GM15510 (cell line): ENCODE measurements at regions not wholly inside any gene's neighbourhood (a gene's known extent, or its start where the extent isn't known, plus 50 kb on each side); places are given as distances from the start of the nearest gene placed in this dataset.

Source experiments
- POLR2A ChIP-seq: IDR thresholded peaks from 3 replicates; pipeline ENCODE4 v1.6.1; 2011; ENCODE audit warnings: borderline replicate concordance; ENCODE audit not compliant: insufficient read length; ENCODE audit errors: extremely low read depth

DNA sequence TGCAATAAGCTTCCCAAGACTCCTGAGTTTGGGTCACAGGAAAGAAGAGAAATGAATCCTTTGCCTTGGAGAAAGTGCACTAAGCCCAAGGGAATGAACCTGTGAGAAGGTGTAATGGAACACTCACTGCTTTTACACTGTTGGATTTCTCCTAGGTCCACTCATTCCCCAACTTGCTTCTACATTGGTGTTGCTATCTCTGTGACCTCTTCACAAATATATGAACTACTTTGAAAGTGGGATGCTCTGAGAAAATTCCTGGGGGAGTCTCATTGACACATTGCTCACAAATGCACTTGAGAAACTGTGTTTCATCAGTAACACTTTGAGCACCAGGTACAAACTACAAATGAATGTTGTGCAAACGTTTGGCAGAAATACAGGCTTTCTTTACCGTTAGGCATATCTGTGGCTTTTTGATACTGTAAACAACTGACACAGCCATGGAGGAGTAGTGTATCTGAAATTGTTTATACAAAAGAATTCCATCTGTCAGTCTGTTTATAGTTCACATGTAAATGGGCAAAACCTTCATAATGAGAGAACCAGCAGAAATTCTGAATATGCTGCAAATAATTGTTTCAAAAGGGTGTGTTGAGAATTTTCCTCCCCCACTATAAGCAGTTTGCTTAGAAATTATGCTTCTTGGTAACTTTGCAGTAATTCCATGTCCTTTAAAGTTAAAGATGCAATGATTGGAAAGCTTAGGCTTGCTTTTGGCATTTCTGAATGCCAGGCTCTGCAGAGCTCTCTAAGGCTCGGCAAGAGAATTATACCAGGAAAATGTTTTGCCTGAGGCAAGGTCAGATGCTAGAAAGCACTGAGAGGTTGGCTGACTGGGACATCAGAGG lies 348.5 kb upstream of the DDHD1 start:
- TF ChIP-seq POLR2A = no peak

DNA sequence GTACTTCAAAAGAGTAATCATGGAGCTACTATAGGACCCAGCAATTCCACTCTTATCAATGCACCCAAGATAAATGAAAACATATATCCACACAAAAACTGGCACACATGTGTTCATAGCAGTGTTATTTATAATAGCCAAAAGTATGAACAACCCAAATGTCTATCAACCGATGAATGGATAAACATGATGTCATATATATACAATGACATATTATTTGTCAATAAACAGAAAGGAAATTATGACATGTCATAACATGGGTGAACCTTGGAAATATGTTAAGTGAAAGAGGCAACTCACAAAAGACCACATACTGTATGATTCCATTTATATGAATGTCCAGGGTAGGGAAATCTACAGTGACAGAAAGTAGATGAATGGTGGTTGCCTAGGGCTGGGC lies 347.1 kb upstream of the DDHD1 start:
- no peak for TF ChIP-seq POLR2A

DNA sequence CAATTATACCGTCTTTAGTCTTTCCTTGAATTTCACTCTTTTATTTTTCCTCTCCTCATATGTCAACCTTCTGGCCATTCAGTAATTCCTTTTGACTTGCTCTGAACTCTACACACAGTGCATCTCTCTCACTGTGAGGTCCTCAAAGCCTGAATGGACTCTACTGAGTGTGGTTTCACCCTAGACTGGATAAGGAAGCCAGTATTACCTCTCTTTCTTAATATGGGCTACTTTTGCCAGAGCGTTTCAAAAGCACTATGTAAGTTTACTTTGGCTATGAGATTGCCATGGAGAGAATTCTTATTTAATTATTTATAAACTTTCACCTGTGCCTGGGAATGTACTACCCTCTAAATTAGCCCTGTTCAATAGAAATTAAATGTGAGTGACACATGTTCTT lies 343.5 kb upstream of the DDHD1 start:
- TF ChIP-seq POLR2A = no peak

DNA sequence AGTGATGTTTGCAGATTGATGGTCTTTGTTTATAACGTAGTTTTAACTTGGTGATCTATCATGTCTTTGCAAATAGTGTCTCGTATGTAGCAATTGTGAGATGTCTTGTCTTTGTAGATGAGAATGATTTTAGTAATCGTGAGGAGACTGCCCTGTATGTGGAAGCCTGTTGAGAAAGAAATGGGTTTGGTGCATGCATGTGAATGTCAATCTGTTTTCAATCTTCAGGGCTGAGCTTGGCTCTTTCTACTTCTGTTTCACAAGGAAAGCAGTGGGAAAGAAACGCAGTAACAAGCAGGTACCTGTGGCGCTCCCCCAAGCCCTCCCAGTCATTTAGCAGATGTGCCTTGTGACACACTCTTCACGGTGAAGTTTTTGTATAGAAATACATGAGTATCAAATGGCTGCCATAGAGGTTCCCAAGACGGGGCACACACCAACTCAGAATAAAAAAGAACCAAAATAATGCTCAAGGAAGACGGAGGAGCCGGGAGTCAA lies 342.8 kb upstream of the DDHD1 start:
- no peak for TF ChIP-seq POLR2A

DNA sequence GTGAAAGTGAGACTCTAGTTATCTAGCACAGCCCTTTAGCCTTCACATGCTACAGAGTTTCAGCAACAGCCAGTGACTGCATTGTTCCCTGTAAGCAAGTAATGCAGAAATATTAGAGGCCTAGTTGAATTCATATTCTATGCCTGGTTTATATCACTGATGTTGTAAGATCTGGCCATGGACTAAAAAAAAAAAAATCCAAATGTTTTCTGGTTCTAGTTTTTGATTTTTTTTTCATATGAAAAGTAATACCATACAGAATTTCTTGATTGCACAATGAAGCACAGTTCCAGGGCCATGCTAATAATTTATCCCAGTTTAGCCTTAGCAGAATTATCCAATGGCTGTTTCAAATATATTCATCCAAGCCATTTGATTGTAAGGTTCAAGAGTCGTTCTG lies 341.5 kb upstream of the DDHD1 start:
- no peak for TF ChIP-seq POLR2A

DNA sequence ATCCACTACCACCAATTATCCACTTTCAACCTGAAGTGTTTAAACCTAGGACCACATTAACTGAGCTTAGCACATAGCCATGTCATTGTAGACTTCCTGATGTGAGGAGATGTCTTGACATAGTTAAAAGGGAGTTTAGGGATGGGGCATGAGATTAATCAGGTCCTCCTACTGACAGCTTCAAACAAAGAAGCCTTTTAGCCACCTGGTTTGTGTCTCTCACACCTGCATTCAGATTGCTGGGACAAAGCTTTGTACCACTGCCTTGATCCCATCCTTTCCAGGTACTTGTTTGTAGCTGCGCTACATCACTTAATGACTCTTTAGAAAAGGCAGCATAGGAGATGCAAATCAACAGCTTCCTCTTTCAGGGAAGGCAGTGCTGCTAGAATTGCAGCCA lies 340.7 kb upstream of the DDHD1 start:
- no peak for TF ChIP-seq POLR2A

DNA sequence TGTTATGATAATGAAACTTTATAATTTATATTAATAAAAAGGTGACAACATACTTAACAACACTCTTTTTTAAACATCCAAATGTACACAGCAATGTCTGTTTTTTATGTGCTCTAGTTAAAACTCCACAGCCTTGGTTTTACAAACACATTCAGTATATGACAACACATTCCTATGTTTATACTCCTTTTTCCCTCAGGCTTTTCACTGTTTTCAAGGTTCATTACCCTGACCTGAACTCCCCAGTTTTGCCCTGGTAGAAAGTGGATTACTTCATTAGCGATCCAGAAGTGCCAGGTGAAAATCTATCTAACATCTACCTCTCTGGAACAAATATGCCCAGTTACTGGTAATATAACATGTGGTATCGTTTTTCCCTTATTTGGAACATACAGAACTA lies 340.2 kb upstream of the DDHD1 start:
- TF ChIP-seq POLR2A = no peak

DNA sequence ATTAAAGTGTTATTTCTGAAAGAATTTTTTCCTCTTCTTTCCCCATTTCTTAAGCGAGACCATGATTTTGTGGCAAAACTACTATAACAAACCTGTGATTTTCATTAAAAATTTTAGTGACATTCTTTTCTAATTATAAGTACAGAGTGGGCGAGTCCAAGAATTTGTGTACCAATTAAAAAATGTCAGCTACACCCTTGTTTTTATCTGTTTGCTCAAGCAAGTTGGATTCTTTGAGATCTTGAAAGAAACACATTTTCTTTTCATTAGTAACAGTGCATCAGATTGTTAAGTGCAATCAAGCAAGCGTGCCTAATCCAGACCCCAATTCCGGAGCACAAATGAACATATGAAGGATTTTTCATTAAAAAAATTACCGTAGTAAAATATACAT lies 338.8 kb upstream of the DDHD1 start:
- TF ChIP-seq POLR2A = no peak

DNA sequence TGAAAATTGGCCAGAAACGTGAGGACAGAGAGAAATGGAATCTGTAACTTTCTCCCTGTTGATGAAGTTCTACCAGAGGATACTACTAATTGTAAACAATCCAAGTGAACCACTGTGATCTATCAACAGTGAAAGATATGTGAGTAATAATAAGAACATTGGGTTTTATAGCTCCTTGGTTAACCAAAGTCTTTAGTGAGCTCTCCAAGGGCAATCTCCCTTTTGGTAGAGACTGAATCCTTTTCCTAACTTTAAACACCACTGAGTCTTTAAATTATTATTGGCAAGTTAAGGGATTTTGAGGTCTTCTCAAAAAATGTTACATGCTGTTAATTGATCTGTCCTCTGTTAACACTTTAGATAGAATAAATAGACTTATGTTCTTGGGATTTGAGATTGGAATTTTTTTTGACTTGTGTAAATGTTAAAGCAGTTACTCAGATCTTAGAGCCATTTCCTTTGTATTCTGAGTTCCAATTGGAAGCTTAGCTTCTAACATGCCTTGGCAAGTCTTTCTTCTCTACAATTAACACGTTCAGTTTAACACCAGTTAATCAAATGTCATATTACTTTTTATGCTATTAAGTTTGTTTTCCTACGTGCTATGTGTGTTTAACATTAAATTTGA lies 338.2 kb upstream of the DDHD1 start:
- no peak for TF ChIP-seq POLR2A

DNA sequence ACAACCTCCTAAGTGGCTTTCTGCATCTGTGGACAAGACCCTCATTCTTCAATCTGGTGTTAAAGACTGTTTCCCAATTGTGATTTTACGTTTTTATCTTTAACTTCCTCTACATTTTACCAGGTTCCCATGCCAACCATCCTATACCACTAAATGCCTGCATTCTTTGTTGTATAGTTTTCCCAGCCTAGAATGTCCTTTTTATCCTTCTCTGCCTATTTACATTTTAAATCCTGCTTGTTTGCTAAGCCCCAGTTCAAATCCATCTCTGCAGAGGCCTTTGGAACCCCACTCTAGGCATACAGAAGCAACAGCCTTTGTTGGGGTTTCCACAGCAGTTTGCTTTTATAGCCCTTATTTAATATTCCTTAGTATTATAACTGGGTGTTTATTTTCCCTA lies 325.1 kb upstream of the DDHD1 start:
- no peak for TF ChIP-seq POLR2A

DNA sequence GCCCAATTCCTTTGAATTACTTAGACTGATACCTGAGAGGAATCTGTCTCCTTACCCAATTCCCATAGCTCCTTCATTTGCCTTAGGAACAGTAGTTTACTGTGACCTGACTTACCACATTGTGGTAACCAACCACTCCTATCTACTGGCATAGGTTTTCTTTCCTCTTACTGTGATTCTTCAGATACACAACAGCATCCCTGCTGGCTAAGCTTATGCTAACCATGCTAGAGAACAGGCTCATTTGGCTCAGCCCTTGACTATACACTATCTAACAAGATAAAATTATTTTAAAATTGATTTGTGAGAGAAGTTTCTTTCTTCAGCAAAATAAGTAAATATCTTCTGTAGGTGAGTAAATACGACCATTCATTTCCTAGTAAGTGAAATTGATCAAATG lies 320.4 kb upstream of the DDHD1 start:
- no peak for TF ChIP-seq POLR2A

DNA sequence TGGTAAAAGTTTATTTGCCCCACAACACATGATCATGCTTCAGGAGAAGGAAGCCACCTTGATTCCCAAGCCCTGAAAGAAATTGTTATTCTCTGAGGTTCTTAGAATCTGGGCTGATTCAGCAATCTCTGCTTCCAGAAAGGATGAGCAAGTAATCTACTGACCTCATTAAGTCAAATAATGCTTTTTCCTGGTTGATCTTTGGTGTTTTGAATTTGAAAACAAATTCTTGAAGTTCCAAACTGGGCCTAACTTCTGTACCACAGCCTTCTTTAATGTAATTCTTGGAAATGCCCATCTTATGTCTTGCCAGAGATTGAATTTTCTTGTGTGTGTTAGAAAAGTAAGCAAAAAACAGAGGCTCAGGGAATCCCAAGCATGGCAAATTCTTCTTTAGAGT lies 319.2 kb upstream of the DDHD1 start:
- no peak for TF ChIP-seq POLR2A

DNA sequence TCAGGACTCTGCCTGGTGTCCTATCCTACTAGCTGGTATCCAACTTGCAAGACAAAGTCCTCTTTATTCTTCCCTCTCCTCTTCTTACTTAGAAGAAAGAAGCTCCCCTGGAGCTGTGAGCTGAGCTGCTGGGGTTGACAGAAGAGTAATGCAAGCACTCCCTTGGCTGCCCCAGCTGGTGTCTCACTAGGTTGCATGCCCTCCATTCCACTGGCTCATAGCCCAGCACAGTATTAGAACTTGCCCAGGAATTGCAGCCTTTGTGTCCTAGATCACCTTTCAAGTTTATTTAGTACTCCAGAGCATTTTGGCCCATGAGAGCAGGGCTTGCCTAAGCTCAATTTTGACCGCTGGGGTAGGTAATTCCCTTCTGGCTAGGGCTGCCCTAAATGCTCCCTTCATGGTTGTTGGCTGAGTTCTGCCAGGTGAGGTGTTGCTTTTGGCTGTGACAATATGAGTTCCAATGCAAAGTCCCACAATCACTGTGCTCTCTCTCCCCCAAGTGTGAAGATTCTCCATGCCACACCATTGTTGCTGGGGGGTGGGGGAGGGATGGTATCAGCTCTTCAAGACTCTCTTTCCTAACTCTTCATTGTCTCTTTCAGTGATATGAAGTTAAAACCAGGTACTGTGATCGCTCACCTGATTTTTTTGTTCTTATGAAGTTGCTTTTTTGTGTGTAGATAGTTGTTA lies 317.4 kb upstream of the DDHD1 start:
- no peak for TF ChIP-seq POLR2A

DNA sequence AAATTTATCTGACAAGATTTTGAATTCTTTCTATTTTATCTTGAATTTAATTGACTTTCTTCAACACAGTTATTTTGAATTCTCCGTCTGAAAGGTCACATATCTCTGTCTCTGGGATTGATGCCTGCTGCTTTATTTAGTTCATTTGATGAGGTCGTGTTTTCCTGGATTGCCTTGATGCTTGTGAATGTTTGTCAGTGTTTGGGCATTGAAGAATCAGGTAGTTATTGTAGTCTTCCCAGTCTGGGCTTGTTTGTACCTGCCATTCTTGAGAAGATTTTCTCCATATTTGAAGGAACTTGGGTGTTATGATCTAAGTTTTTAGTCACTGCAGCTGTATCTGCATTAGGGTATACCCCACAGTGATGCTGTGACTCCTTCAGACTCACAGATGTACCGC lies 315.8 kb upstream of the DDHD1 start:
- TF ChIP-seq POLR2A = no peak

DNA sequence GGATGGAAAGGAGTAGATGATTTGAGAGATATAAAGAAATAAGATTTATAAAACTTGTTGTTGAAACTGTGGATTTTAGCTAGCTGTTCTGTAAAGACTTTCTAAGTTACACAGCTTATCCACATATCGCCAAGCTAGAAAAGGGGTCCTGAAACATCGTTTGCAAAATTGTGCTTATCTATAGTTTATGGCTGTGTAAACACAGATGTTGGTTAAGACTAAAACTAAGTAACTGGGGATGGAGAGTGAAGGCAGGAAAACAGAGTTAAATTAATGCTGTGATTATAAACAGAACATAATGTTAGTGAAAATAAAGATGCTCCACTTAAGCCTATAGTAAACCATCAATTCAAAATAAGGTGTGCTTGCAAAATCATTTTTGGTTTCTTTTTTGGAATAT lies 311.3 kb upstream of the DDHD1 start:
- TF ChIP-seq POLR2A = no peak
